IMR-90 (cell line): ENCODE measurements at regions not wholly inside any gene's neighbourhood (a gene's known extent, or its start where the extent isn't known, plus 50 kb on each side); places are given as distances from the start of the nearest gene placed in this dataset.

Experiments
- ATAC-seq: fragments of 200-7000 bp; cut with Tn5 transposase; 2 replicates; pipeline ENCODE4 v1.9.1; 2020; ENCODE audit warnings: low read depth, mild to moderate bottlenecking, moderate library complexity
- BruUV-seq: library from RNA; stranded (reverse); fragments of 400-500 nt; replicated peaks from 2 replicates; lab custom pipeline; 2021; lab: Mats Ljungman, UMichigan
- CTCF ChIA-PET: fragments of 300-600 bp; formaldehyde crosslinking; extraction: SDS; loops from one replicate; lab custom pipeline; 2021; ENCODE audit warnings: antibody characterized with exemption; lab: Yijun Ruan, JAX
- POLR2A ChIA-PET: fragments of 300-600 bp; sonication (Branson Sonifier 250); formaldehyde crosslinking; loops from one replicate; lab custom pipeline; 2022; ENCODE audit warnings: antibody characterized with exemption; ENCODE audit not compliant: unreplicated experiment; lab: Charles Lee
- DNase-seq: peaks from one replicate; pipeline ENCODE4 v3.0.0; 2013
- H2AFZ ChIP-seq: replicated peaks from 2 replicates; pipeline ENCODE3; 2013; ENCODE audit warnings: low read length, mild to moderate bottlenecking; ENCODE audit not compliant: poor library complexity
- H2AK5ac ChIP-seq: 2 replicates; pipeline ENCODE4 v1.6.1; 2013; ENCODE audit warnings: low read depth, low read length, inconsistent platforms
- H2AK9ac ChIP-seq: replicated peaks from 2 replicates; pipeline ENCODE3; 2013; ENCODE audit warnings: mild to moderate bottlenecking, low read depth, low read length, moderate library complexity; ENCODE audit not compliant: poor library complexity
- H2BK120ac ChIP-seq: 2 replicates; pipeline ENCODE4 v1.6.1; 2013; ENCODE audit warnings: low read depth, low read length, inconsistent platforms
- H2BK15ac ChIP-seq: 3 replicates; pipeline ENCODE4 v1.6.1; 2013; ENCODE audit warnings: low read depth, low read length, inconsistent platforms
- H2BK20ac ChIP-seq: 2 replicates; pipeline ENCODE4 v1.6.1; 2013; ENCODE audit warnings: low read depth, mild to moderate bottlenecking, inconsistent platforms, low read length, moderate library complexity
- H2BK5ac ChIP-seq: 2 replicates; pipeline ENCODE4 v1.6.1; 2013; ENCODE audit warnings: mild to moderate bottlenecking, low read depth, low read length, inconsistent platforms; ENCODE audit not compliant: poor library complexity, severe bottlenecking
- H3K14ac ChIP-seq: replicated peaks from 2 replicates; pipeline ENCODE4 v1.6.1; 2013; ENCODE audit warnings: low read depth, low read length, inconsistent platforms
- H3K18ac ChIP-seq: 2 replicates; pipeline ENCODE4 v1.6.1; 2013; ENCODE audit warnings: low read depth, low read length, control low read depth
- H3K23ac ChIP-seq: 2 replicates; pipeline ENCODE4 v1.6.1; 2013; ENCODE audit warnings: low read depth, low read length, inconsistent platforms
- H3K27ac ChIP-seq: 2 replicates; pipeline ENCODE4 v1.5.1; 2013; ENCODE audit warnings: mild to moderate bottlenecking, control low read depth, low read length; ENCODE audit not compliant: insufficient read depth
- H3K27me3 ChIP-seq: 2 replicates; pipeline ENCODE4 v1.6.1; 2013; ENCODE audit warnings: low read length; ENCODE audit not compliant: control insufficient read depth, insufficient read depth
- H3K36me3 ChIP-seq: 2 replicates; pipeline ENCODE4 v1.6.1; 2013; ENCODE audit warnings: low read length, mixed read lengths; ENCODE audit not compliant: control insufficient read depth, insufficient read depth
- H3K4ac ChIP-seq: 2 replicates; pipeline ENCODE4 v1.6.1; 2013; ENCODE audit warnings: low read depth, low read length, inconsistent platforms
- H3K4me1 ChIP-seq: 2 replicates; pipeline ENCODE4 v1.6.1; 2013; ENCODE audit warnings: low read length, mixed read lengths; ENCODE audit not compliant: control insufficient read depth, insufficient read depth
- H3K4me2 ChIP-seq: 2 replicates; pipeline ENCODE4 v1.6.1; 2013; ENCODE audit warnings: low read depth, mild to moderate bottlenecking, control low read depth, low read length, moderate library complexity
- H3K4me3 ChIP-seq: 2 replicates; pipeline ENCODE4 v1.5.1; 2013; ENCODE audit warnings: low read depth, mild to moderate bottlenecking, control low read depth, low read length, moderate library complexity; ENCODE audit not compliant: insufficient read depth
- H3K56ac ChIP-seq: 2 replicates; pipeline ENCODE4 v1.6.1; 2013; ENCODE audit warnings: low read length, inconsistent platforms; ENCODE audit not compliant: insufficient read depth; ENCODE audit errors: extremely low read depth
- H3K79me1 ChIP-seq, 2 experiments: 2 replicates each; pipeline ENCODE4 v1.6.1; 2013; ENCODE audit warnings: low read length in 2 of 2, inconsistent platforms in 1 of 2, low read depth in 1 of 2
- H3K9ac ChIP-seq: 2 replicates; pipeline ENCODE4 v1.6.1; 2013; ENCODE audit warnings: low read depth, low read length, control low read depth
- H3K9me1 ChIP-seq: 2 replicates; pipeline ENCODE4 v1.6.1; 2013; ENCODE audit warnings: low read length, inconsistent platforms; ENCODE audit not compliant: insufficient read depth
- H3K9me3 ChIP-seq: 2 replicates; pipeline ENCODE4 v1.6.1; 2013; ENCODE audit warnings: low read length; ENCODE audit not compliant: control insufficient read depth, insufficient read depth
- H4K20me1 ChIP-seq: 2 replicates; pipeline ENCODE4 v1.6.1; 2013; ENCODE audit warnings: low read length, inconsistent platforms; ENCODE audit not compliant: insufficient read depth
- H4K5ac ChIP-seq: 2 replicates; pipeline ENCODE4 v1.6.1; 2013; ENCODE audit warnings: mild to moderate bottlenecking, low read depth, low read length, control low read depth
- H4K8ac ChIP-seq, 2 experiments: 2 replicates each; pipeline ENCODE4 v1.6.1; 2013; ENCODE audit warnings: low read depth in 2 of 2, low read length in 2 of 2, control low read depth in 1 of 2, inconsistent platforms in 1 of 2
- H4K91ac ChIP-seq: 2 replicates; pipeline ENCODE4 v1.6.1; 2013; ENCODE audit warnings: low read depth, low read length, inconsistent platforms; ENCODE audit not compliant: insufficient read depth
- BHLHE40 ChIP-seq: fragments of 150-350 bp; IDR thresholded peaks from 2 replicates; pipeline ENCODE4 v1.6.1; 2016; ENCODE audit warnings: mild to moderate bottlenecking, low read depth, low read length
- CEBPB ChIP-seq: IDR thresholded peaks from 2 replicates; pipeline ENCODE4 v1.6.1; 2012; ENCODE audit warnings: low read depth, low read length, improper control_type of control experiment
- CHD1 ChIP-seq: IDR thresholded peaks from 2 replicates; pipeline ENCODE4 v1.6.1; 2012; ENCODE audit warnings: low read depth, low read length, improper control_type of control experiment
- MAFK ChIP-seq: IDR thresholded peaks from 2 replicates; pipeline ENCODE4 v1.6.1; 2012; ENCODE audit warnings: low read depth, low read length, improper control_type of control experiment
- NFE2L2 ChIP-seq: fragments of 150-350 bp; IDR thresholded peaks from 2 replicates; pipeline ENCODE4 v1.6.1; 2016; ENCODE audit warnings: low read depth, mild to moderate bottlenecking, low read length
- POLR2A ChIP-seq: IDR thresholded peaks from 2 replicates; pipeline ENCODE4 v1.6.1; 2012; ENCODE audit warnings: mild to moderate bottlenecking, low read depth, low read length
- RCOR1 ChIP-seq: IDR thresholded peaks from 2 replicates; pipeline ENCODE4 v1.6.1; 2012; ENCODE audit warnings: mild to moderate bottlenecking, low read length, improper control_type of control experiment; ENCODE audit not compliant: insufficient replicate concordance
- WGBS, 2 experiments: methylation state at CpG; one replicate each; pipeline versions ENCODE4 v1.1.5 to v1.1.7; 2013; ENCODE audit warnings: missing lambda C conversion rate in 2 of 2; ENCODE audit not compliant: insufficient read length in 1 of 2; ENCODE audit errors: extremely low coverage in 2 of 2; 5-methylcytosine and 5-hydroxymethylcytosine counted together
- dilution Hi-C: fragments of 300-500 bp; cut with HindIII; formaldehyde crosslinking; loops from one replicate; pipeline ENCODE4 v1.14.3; 2018; ENCODE audit warnings: low sequenced_read_pairs; ENCODE audit not compliant: unreplicated experiment
- in situ Hi-C: fragments of 300-500 bp; cut with MboI; formaldehyde crosslinking; loops from 3 replicates; pipeline ENCODE4 v1.14.3; 2019; ENCODE audit warnings: low sequenced_read_pairs, inconsistent platforms, mixed read lengths
- intact Hi-C: fragments of 100-400 bp; cut with micrococcal nuclease; formaldehyde crosslinking; loops from 2 replicates; pipeline ENCODE4 v1.10.0; 2022
- TF ChIP-seq, protein P1 (sequence below): conservative IDR thresholded peaks from 2 replicates; pipeline ENCODE4 v1.5.1; 2012; ENCODE audit warnings: mild to moderate bottlenecking, low read depth, low read length, improper control_type of control experiment

DNA sequence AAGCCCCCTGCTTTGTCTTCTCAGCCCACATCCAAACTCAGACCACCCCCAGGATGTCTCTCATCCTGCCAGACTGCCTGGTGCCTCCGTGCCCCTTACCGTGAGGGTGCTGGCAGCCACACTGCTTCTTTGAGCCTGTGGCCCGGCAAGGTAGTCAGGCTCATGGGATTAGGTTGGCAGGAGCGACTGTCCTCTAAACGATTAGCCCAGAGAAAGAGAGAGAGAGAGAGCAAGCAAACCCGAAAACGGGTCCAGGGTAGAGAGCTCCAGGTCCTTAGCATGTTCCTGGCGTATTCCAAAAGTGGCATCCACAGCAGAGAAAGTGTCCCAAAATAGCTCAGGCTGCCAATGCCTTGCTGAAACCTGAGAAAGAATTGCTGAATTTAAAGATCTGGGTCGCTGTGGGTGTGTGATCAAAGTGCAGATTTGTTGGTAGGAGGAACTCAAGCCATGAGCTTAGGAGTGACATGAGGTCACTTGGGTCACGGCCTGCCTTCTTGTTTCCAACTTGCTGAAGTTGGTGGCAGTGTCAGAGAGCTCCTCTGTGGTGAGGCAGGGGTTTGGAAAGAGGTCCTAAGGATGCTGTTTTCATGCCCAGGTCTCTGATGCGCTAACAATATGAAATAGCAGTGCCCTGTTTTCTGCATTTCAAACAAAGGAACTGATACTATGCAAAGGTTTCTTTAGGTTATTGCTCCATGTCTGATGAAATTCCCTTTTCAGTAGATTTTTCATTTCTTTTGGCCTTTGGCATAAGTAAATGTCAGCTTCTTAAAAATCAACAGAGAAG is 81.6 kb downstream of the RTL9 start:
- ATAC-seq (no peak), DNase-seq (no peak)
- Histone ChIP-seq H3K4me1 (no peaks in the 10 kb centered on the region; the same call in 1 of the 2 replicates), H4K91ac (no peak overlapping the region), H2BK15ac (no peak overlapping the region), H3K9me3 (no peaks in the 10 kb centered on the region), H3K4ac (no peak overlapping the region), H4K5ac (no peak overlapping the region), H3K27ac (no peak overlapping the region), H2AK5ac (no peak overlapping the region), H2BK120ac (no peak overlapping the region), H2AFZ (no peak overlapping the region), H2BK20ac (no peak overlapping the region), H3K9ac (no peak overlapping the region), H3K36me3 (no peaks in the 10 kb centered on the region), H2AK9ac (no peak overlapping the region), H3K4me3 (no peak overlapping the region), H3K79me1 (no peaks in the 10 kb centered on the region), H3K23ac (no peak overlapping the region), H3K18ac (no peak overlapping the region), H4K20me1 (no peaks in the 10 kb centered on the region), H3K9me1 (no peaks in the 10 kb centered on the region), H3K27me3 (peaks cover 65% of the 10 kb centered on the region), H4K8ac (no peak overlapping the region), H3K4me2 (no peak overlapping the region), H3K56ac (no peak overlapping the region), H3K14ac (no peak overlapping the region), H2BK5ac (no peak overlapping the region)
- TF ChIP-seq RCOR1 = no peak
- no peak for TF ChIP-seq CEBPB
- TF ChIP-seq POLR2A = no peak
- TF ChIP-seq, protein P1, sequence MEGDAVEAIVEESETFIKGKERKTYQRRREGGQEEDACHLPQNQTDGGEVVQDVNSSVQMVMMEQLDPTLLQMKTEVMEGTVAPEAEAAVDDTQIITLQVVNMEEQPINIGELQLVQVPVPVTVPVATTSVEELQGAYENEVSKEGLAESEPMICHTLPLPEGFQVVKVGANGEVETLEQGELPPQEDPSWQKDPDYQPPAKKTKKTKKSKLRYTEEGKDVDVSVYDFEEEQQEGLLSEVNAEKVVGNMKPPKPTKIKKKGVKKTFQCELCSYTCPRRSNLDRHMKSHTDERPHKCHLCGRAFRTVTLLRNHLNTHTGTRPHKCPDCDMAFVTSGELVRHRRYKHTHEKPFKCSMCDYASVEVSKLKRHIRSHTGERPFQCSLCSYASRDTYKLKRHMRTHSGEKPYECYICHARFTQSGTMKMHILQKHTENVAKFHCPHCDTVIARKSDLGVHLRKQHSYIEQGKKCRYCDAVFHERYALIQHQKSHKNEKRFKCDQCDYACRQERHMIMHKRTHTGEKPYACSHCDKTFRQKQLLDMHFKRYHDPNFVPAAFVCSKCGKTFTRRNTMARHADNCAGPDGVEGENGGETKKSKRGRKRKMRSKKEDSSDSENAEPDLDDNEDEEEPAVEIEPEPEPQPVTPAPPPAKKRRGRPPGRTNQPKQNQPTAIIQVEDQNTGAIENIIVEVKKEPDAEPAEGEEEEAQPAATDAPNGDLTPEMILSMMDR = no peak
- TF ChIP-seq BHLHE40 = no peak
- TF ChIP-seq NFE2L2 = no peak
- no peak for TF ChIP-seq MAFK
- no peak for TF ChIP-seq CHD1
- POLR2A ChIA-PET = no interaction called here
- WGBS, 2 experiments = 62% methylated on average over 8 of the region's 11 CpGs; no CpG with 5 or more reads in 1 of the 2 experiments
- BruUV-seq = no TSS peak
- intact Hi-C loops (no loop called here), dilution Hi-C loops (no loop called here), in situ Hi-C loops (no loop called here)
- CTCF ChIA-PET = no interaction called here
